Neural progenitor cell (in vitro differentiated cells): ENCODE measurements at regions not wholly inside any gene's neighbourhood (a gene's known extent, or its start where the extent isn't known, plus 50 kb on each side); places are given as distances from the start of the nearest gene placed in this dataset.

Source experiments
- DNase-seq: peaks from one replicate; pipeline ENCODE4 v3.0.0-alpha.2; 2016; ENCODE audit warnings: low spot score
- H2AFZ ChIP-seq: fragments of 200-600 bp; sonication (generic); replicated peaks from 2 replicates; pipeline ENCODE4 v1.6.1; 2016; ENCODE audit warnings: antibody characterized with exemption
- H3F3A ChIP-seq: fragments of 200-600 bp; sonication (generic); 2 replicates; pipeline ENCODE4 v1.6.1; 2016; ENCODE audit warnings: antibody characterized with exemption, low read depth
- H3K27ac ChIP-seq: fragments of 200-600 bp; sonication (generic); 2 replicates; pipeline ENCODE4 v1.5.1; 2016; ENCODE audit warnings: mild to moderate bottlenecking
- H3K27me3 ChIP-seq: fragments of 200-600 bp; sonication (generic); 2 replicates; pipeline ENCODE4 v1.6.1; 2016; ENCODE audit warnings: mild to moderate bottlenecking, moderate library complexity
- H3K36me3 ChIP-seq: fragments of 200-600 bp; sonication (generic); 2 replicates; pipeline ENCODE4 v1.5.1; 2016
- H3K4me1 ChIP-seq: fragments of 200-600 bp; sonication (generic); 2 replicates; pipeline ENCODE4 v1.6.1; 2016; ENCODE audit warnings: mixed run types
- H3K4me2 ChIP-seq: fragments of 200-600 bp; sonication (generic); 2 replicates; pipeline ENCODE4 v1.6.1; 2016
- H3K4me3 ChIP-seq: fragments of 200-600 bp; sonication (generic); 2 replicates; pipeline ENCODE4 v1.5.1; 2016
- H3K79me2 ChIP-seq: fragments of 200-600 bp; sonication (generic); 2 replicates; pipeline ENCODE4 v1.6.1; 2016; ENCODE audit warnings: low read depth
- H3K9ac ChIP-seq: fragments of 200-600 bp; sonication (generic); 2 replicates; pipeline ENCODE4 v1.6.1; 2016
- H3K9me3 ChIP-seq: fragments of 200-600 bp; sonication (generic); 2 replicates; pipeline ENCODE4 v1.5.1; 2016; ENCODE audit warnings: low read depth
- H4K20me1 ChIP-seq: fragments of 200-600 bp; sonication (generic); 2 replicates; pipeline ENCODE4 v1.6.1; 2016; ENCODE audit warnings: low read depth
- H3K27ac Mint-ChIP-seq: 3 replicates; pipeline ENCODE4 v1.8.0; 2021; ENCODE audit warnings: mixed read lengths
- H3K27me3 Mint-ChIP-seq: 2 replicates; pipeline ENCODE4 v1.8.0; 2022; ENCODE audit warnings: low read depth, mild to moderate bottlenecking, inconsistent platforms, moderate library complexity, mixed read lengths; ENCODE audit not compliant: insufficient read depth
- H3K36me3 Mint-ChIP-seq: 3 replicates; pipeline ENCODE4 v1.8.0; 2021; ENCODE audit warnings: mixed read lengths
- H3K4me1 Mint-ChIP-seq: 3 replicates; pipeline ENCODE4 v1.8.0; 2021; ENCODE audit warnings: mixed read lengths
- H3K4me3 Mint-ChIP-seq: 3 replicates; pipeline ENCODE4 v1.8.0; 2021; ENCODE audit warnings: mild to moderate bottlenecking, moderate library complexity, mixed read lengths
- H3K9me3 Mint-ChIP-seq: 3 replicates; pipeline ENCODE4 v1.8.0; 2020; ENCODE audit warnings: mixed read lengths
- EZH2 ChIP-seq: fragments of 200-600 bp; sonication (generic); IDR thresholded peaks from 2 replicates; pipeline ENCODE4 v1.6.1; 2017; ENCODE audit warnings: antibody characterized with exemption, mild to moderate bottlenecking, moderate library complexity
- EZH2phosphoT487 ChIP-seq: fragments of 200-600 bp; sonication (generic); IDR thresholded peaks from 2 replicates; pipeline ENCODE4 v1.6.1; 2017; ENCODE audit warnings: antibody characterized with exemption
- TF ChIP-seq, protein P1 (sequence below): fragments of 200-600 bp; sonication (generic); IDR thresholded peaks from 2 replicates; pipeline ENCODE4 v1.5.1; 2017; ENCODE audit warnings: antibody characterized with exemption, mild to moderate bottlenecking

DNA sequence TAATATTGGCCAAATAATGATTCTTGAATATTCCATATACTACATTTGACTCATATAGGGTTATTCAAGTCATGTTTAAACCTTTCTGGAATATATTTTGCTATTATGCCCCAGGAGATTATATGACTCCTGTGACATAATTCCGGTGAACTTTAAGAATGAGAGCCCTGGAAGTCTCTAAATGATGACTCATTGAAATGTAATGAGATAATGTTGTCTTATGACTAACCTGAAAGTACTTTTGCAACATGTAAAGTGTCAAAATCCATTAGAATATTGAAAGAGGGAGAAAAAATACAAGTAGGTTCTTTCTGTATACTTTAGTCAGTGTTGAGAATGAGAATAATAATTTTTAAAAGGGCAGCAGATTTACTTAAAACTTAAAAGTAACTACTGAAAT is 830.4 kb downstream of the MAT2B start:
- no peaks in the 10 kb centered on the region for H3K9me3 ChIP-seq
- no peaks in the 10 kb centered on the region for H3F3A ChIP-seq
- Mint-ChIP-seq H3K27ac (no peak overlapping the region), H3K9me3 (no peaks in the 10 kb centered on the region), H3K27me3 (peaks cover 2% of the 10 kb centered on the region), H3K4me1 (peaks cover 6% of the 10 kb centered on the region), H3K36me3 (no peaks in the 10 kb centered on the region), H3K4me3 (no peak overlapping the region)
- peaks cover 2% of the 10 kb centered on the region for H3K4me1 ChIP-seq
- DNase-seq = no peak
- H3K27ac ChIP-seq = no peak overlapping the region
- no peak overlapping the region for H2AFZ ChIP-seq
- H3K27me3 ChIP-seq = no peaks in the 10 kb centered on the region
- no peak for TF ChIP-seq EZH2
- no peak for TF ChIP-seq EZH2phosphoT487
- TF ChIP-seq, protein P1, sequence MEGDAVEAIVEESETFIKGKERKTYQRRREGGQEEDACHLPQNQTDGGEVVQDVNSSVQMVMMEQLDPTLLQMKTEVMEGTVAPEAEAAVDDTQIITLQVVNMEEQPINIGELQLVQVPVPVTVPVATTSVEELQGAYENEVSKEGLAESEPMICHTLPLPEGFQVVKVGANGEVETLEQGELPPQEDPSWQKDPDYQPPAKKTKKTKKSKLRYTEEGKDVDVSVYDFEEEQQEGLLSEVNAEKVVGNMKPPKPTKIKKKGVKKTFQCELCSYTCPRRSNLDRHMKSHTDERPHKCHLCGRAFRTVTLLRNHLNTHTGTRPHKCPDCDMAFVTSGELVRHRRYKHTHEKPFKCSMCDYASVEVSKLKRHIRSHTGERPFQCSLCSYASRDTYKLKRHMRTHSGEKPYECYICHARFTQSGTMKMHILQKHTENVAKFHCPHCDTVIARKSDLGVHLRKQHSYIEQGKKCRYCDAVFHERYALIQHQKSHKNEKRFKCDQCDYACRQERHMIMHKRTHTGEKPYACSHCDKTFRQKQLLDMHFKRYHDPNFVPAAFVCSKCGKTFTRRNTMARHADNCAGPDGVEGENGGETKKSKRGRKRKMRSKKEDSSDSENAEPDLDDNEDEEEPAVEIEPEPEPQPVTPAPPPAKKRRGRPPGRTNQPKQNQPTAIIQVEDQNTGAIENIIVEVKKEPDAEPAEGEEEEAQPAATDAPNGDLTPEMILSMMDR = no peak
- H3K36me3 ChIP-seq = no peaks in the 10 kb centered on the region
- H4K20me1 ChIP-seq = no peaks in the 10 kb centered on the region
- no peak overlapping the region for H3K4me2 ChIP-seq
- no peaks in the 10 kb centered on the region for H3K79me2 ChIP-seq
- no peak overlapping the region for H3K4me3 ChIP-seq
- no peak overlapping the region for H3K9ac ChIP-seq

DNA sequence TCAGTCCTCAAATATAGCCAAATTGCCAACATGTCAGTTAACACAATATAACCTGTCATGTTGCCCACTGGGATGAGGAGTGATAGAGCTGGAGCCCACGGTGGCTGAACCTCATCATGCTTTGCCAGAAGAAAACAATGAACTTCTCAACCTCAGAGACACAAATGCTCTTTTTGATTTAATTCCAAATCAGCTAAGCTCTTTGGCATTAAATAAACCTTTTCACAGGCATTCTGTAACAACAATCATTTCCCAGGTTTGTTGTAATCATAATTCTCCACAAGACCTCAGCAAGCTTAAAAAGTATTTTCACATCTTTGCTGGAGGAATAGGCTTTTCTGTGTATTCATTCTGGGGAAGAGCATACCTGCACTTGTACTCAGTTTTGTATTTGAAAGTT is 830.9 kb downstream of the MAT2B start:
- Histone ChIP-seq H3K79me2 (no peaks in the 10 kb centered on the region), H3K4me1 (peaks cover 6% of the 10 kb centered on the region), H3K9me3 (no peaks in the 10 kb centered on the region), H3K36me3 (no peaks in the 10 kb centered on the region), H3K27me3 (no peaks in the 10 kb centered on the region), H3K4me2 (no peak overlapping the region), H4K20me1 (no peaks in the 10 kb centered on the region), H3K9ac (no peak overlapping the region), H3K4me3 (no peak overlapping the region), H3F3A (no peaks in the 10 kb centered on the region), H3K27ac (no peak overlapping the region), H2AFZ (no peak overlapping the region)
- H3K9me3 Mint-ChIP-seq = no peaks in the 10 kb centered on the region
- H3K36me3 Mint-ChIP-seq = no peaks in the 10 kb centered on the region
- H3K4me1 Mint-ChIP-seq = peaks cover 10% of the 10 kb centered on the region
- H3K27me3 Mint-ChIP-seq = peaks cover 2% of the 10 kb centered on the region
- no peak overlapping the region for H3K4me3 Mint-ChIP-seq
- no peak overlapping the region for H3K27ac Mint-ChIP-seq
- TF ChIP-seq, protein P1 = no peak
- DNase-seq = no peak

GRCh38 chr5:164336906-164337305 is 831.5 kb downstream of the MAT2B start:
- H3F3A ChIP-seq = no peaks in the 10 kb centered on the region
- no peaks in the 10 kb centered on the region for H3K36me3 ChIP-seq
- Mint-ChIP-seq H3K4me1 (peaks cover 14% of the 10 kb centered on the region), H3K4me3 (no peak overlapping the region), H3K9me3 (no peaks in the 10 kb centered on the region), H3K27me3 (peaks cover 2% of the 10 kb centered on the region), H3K27ac (no peak overlapping the region), H3K36me3 (no peaks in the 10 kb centered on the region)
- no peak overlapping the region for H3K27ac ChIP-seq
- no peak overlapping the region for H3K4me2 ChIP-seq
- H4K20me1 ChIP-seq = no peaks in the 10 kb centered on the region
- H2AFZ ChIP-seq = no peak overlapping the region
- H3K4me1 ChIP-seq = peaks cover 8% of the 10 kb centered on the region
- no peak for DNase-seq
- H3K79me2 ChIP-seq = no peaks in the 10 kb centered on the region
- H3K27me3 ChIP-seq = no peaks in the 10 kb centered on the region
- H3K9ac ChIP-seq = no peak overlapping the region
- no peak overlapping the region for H3K4me3 ChIP-seq
- H3K9me3 ChIP-seq = no peaks in the 10 kb centered on the region
- TF ChIP-seq, protein P1 = no peak
- no peak for TF ChIP-seq EZH2
- TF ChIP-seq EZH2phosphoT487 = no peak
